ENCODE measurements at regions not wholly inside any gene's neighbourhood (a gene's known extent, or its start where the extent isn't known, plus 50 kb on each side); places are given as distances from the start of the nearest gene placed in this dataset.

- no peak for DNase-seq (ENCODE audit: low read depth)
- H3K4me3 ChIP-seq (ENCODE audit: low read depth, low read length) = no peak overlapping the region
- TF ChIP-seq CTCF (IDR thresholded peaks at IDR 0.05; ENCODE audit: control insufficient read depth, extremely low read depth, insufficient read depth) = no peak
Measured at GRCh38 chr12:31822761-31823160, 93.9 kb upstream of the AMN1 start.

GRCh38 chr12:31821484-31821883, 92.7 kb upstream of the AMN1 start:
- TF ChIP-seq CTCF (IDR thresholded peaks at IDR 0.05; ENCODE audit: control insufficient read depth, extremely low read depth, insufficient read depth) = no peak
- no peak overlapping the region for H3K4me3 ChIP-seq (ENCODE audit: low read depth, low read length)
- no peak for DNase-seq (ENCODE audit: low read depth)

- no peak overlapping the region for H3K4me3 ChIP-seq (ENCODE audit: low read depth, low read length)
- no peak for TF ChIP-seq CTCF (IDR thresholded peaks at IDR 0.05; ENCODE audit: control insufficient read depth, extremely low read depth, insufficient read depth)
- no peak for DNase-seq (ENCODE audit: low read depth)
Measured at GRCh38 chr12:31820832-31821231, 92.0 kb upstream of the AMN1 start.

- TF ChIP-seq CTCF (IDR thresholded peaks at IDR 0.05; ENCODE audit: control insufficient read depth, extremely low read depth, insufficient read depth) = no peak
- no peak for DNase-seq (ENCODE audit: low read depth)
Measured at GRCh38 chr12:31819427-31819826, 90.6 kb upstream of the AMN1 start.

GRCh38 chr12:31818623-31819268, 89.9 kb upstream of the AMN1 start:
- DNase-seq (ENCODE audit: low read depth) = no peak
- no peak overlapping the region for H3K4me3 ChIP-seq (ENCODE audit: low read depth, low read length)
- TF ChIP-seq CTCF (IDR thresholded peaks at IDR 0.05; ENCODE audit: control insufficient read depth, extremely low read depth, insufficient read depth) = no peak

More at GRCh38 chr12:31819427-31819826, 90.6 kb upstream of the AMN1 start:
- no peak overlapping the region for H3K4me3 ChIP-seq (ENCODE audit: low read depth, low read length)

- H3K4me3 ChIP-seq (ENCODE audit: low read depth, low read length) = no peak overlapping the region
- no peak for TF ChIP-seq CTCF (IDR thresholded peaks at IDR 0.05; ENCODE audit: control insufficient read depth, extremely low read depth, insufficient read depth)
- DNase-seq (ENCODE audit: low read depth) = no peak
Measured at GRCh38 chr12:31817120-31817519, 88.3 kb upstream of the AMN1 start.

- no peak overlapping the region for H3K4me3 ChIP-seq (ENCODE audit: low read depth, low read length)
- DNase-seq (ENCODE audit: low read depth) = no peak
- no peak for TF ChIP-seq CTCF (IDR thresholded peaks at IDR 0.05; ENCODE audit: control insufficient read depth, extremely low read depth, insufficient read depth)
Measured at GRCh38 chr12:31815096-31815495, 86.3 kb upstream of the AMN1 start.
